HG03442 (cell line): ENCODE measurements at regions not wholly inside any gene's neighbourhood (a gene's known extent, or its start where the extent isn't known, plus 50 kb on each side); places are given as distances from the start of the nearest gene placed in this dataset.

Experiments used
- ATAC-seq: cut with Tn5 transposase; IDR thresholded peaks from one replicate; pipeline ENCODE4 v1.9.1; 2021; ENCODE audit warnings: mild to moderate bottlenecking, moderate library complexity; ENCODE audit not compliant: unreplicated experiment

DNA sequence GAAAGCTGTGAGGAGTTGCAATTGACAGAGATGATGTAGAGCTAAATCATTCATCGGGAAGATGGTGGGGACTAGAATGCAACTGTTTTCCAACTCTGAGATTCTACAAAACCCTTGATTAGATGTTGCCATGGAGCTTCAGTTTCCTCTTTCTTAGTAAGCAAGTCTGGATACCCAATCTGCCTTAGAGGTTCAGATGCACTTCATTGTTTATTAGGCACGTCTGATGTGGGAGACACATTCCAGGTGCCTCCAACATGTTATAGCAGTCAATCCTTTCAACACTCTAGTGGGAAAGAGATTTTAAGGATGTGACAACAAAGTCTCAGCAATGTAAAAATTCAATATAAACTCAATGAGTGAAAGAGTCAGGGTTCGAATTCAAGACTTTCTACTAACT, 291.3 kb upstream of the PHYHIPL start:
- no peak for ATAC-seq

GRCh38 chr10:58885686-58886345, 290.6 kb upstream of the PHYHIPL start:
- no peak for ATAC-seq

GRCh38 chr10:58886406-58886805, 290.0 kb upstream of the PHYHIPL start:
- ATAC-seq, result no peak

DNA sequence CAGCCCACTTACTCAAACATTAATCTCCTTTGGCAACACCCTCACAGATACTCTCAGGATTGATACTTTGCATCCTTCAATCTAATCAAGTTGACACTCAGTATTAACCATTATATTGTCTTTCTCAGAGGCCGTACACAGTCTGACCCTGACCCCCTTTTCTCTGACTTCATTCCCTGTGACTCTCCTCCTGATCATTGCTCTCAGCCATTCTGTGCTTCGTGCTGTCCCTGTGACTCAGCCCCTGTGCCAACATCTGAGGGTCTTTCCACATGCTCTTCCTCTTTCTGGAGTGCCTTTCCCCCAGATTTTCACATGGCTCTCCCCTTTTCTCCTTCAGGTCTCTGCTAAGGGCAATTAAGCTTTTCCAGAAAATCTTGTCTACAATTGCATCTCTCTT, 289.0 kb upstream of the PHYHIPL start:
- ATAC-seq, result no peak

GRCh38 chr10:58888957-58889356, 287.5 kb upstream of the PHYHIPL start:
- ATAC-seq, result no peak

DNA sequence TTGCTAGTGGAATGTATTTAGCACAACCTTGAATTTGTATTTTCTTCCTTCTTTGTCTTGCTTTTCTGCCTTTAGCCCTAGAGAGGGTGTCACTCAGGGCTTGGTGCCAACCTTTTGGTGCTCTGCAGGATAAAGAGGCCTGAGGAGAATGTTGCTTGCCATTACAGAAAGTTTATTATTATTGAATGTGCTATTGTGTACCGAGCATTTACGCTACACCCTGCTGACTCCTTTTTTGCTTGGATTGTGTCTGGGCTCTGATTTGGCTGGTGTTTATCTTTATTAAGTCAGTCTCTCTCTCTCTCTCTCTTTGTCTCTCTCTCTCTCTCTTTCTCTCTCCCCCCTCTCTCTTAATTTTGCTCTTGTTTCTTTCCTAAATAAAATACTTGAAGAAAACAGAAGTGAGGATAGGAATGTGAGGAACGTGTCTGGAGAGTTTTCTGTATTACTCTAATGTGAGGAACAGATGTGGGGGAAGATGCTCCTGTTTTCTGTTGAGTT, 284.4 kb upstream of the PHYHIPL start:
- no peak for ATAC-seq

GRCh38 chr10:58894929-58895328, 281.5 kb upstream of the PHYHIPL start:
- ATAC-seq, result no peak

- ATAC-seq, result no peak
Measured at GRCh38 chr10:58896229-58896628, 280.2 kb upstream of the PHYHIPL start.

- ATAC-seq, result no peak
Measured at GRCh38 chr10:58897236-58897635, 279.2 kb upstream of the PHYHIPL start.

- no peak for ATAC-seq
Measured at GRCh38 chr10:58897708-58898107, 278.7 kb upstream of the PHYHIPL start.

DNA sequence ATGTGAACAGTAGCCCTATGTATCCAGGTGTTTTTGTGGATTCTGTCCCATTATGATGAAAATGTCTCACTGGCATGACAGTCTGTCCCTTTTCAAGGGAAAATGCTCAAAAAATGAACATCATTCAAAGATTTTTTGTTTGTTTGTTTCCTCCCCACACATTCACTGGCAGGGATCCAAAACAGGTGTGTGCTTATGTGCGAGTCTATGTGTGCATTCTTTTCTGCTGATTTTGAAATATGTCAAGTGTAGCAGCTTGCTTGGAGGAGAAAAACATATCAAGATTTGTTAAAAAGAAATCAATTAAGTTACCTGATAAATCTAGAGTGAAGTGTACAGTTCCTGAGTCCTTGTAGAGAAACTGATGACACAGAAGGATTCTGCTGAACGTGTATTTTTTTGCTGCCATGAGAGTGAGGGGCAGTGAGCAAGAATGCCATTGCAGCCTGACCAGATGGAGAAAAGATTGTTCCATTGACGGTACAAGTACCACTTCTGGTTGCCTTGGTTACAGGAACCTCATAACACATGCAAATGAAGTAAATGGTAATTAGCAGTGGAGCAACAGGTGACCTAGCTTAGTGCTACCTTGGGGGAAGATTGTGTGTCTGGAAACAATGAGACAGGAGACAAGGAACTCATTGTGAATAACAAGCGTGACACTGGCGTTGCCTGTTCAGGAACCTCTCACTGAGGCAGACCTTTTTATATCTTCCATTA, 277.4 kb upstream of the PHYHIPL start:
- no peak for ATAC-seq

DNA sequence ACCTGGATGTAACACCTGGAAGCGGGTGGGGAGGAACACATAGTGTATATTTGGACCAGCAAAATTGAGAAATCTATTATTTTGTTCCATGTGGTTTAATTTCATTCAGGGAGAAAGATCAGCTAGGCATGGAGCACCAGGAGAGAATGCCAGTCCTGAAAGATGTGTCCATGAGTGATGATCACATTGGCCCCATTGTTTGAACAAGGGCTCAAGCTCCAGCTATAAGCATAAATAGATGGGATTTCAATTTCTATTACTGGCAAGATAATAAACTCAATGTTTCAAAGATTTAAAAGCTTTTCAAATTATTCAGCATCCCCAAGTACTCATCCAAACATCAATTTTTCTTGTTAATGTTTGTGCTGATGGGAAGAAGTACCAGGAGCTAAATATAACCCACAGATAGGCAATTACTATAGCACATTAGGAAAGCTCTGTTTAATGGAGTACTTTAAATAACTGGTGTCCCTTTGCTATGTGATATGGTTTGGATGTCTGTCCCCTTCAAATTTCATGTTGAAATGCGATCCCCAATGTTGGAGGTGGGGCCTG, 275.3 kb upstream of the PHYHIPL start:
- no peak for ATAC-seq

DNA sequence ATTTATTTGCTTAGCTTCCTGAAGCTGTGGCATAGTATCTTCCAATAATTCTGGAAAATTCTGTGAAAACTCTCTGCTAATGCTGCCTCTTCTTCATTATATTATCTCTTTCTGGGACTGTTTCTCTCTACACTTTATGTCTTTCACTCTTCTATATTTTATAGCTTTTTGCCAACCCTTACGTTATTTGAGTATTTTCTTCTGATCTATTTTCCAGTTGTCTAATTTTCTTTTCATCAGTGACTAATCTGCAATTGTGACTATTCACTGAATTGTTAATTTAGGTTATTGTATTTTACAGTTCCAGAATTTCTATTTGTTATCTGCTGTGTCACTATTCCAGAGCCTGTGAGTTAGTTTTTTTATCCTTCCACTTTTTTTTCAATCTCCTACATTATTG, 273.4 kb upstream of the PHYHIPL start:
- no peak for ATAC-seq

DNA sequence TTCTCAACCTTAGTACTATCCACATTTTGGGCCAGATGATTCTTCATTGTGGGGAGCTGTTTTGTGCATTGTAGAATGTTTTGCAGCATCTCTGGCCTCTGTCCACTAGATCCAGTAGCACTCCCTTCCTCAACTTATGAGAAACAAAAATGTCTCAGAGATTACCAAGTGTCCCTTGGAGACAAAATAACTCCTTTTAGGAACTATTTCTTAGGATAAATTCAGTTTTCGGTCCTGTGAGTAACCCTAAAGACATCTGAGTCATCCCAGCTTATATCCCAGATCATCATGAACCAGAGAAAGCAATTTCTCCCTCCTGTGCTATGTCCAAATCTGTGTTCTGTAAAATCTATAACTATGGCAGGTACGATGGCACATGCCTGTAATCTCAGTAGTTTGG, 266.6 kb upstream of the PHYHIPL start:
- no peak for ATAC-seq

GRCh38 chr10:58913717-58914116, 262.7 kb upstream of the PHYHIPL start:
- ATAC-seq, result no peak

- no peak for ATAC-seq
Measured at GRCh38 chr10:58918887-58919286, 257.6 kb upstream of the PHYHIPL start.

DNA sequence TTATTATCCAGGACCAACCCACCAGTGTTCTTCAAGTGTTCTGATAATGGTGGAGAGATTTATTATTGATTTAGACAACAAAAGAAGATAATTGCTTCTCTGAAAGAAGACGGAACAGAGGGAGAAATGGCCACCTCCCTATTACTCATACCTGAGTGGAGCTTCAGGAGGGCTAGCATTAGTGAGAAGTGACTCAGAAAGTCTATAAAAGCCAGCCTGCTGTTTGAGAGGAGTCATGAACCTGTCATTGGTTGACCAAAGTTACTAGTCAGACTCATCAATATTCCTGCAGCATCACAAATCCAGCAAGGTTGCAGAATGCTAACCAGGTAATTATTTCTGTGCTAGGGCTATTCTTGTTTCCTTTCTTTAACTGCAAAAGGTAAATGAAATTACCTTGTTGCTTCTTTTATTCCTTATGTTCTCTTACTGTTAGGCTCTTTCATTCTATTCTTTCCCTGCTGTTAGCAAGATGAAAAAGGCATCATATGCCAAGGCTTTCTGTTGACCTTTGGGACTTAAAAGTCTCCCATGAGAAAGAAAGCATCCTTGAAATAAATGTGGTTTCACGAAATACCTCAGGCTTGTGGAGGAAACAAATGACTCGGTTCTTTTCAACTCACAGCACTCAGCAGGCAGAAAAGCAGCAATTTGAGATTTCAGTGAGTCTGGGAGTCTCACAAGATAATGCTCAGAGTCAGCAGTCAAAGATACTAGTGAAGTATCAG, 256.4 kb upstream of the PHYHIPL start:
- no peak for ATAC-seq

- no peak for ATAC-seq
Measured at GRCh38 chr10:58920655-58921003, 255.8 kb upstream of the PHYHIPL start.

- ATAC-seq, result no peak
Measured at GRCh38 chr10:58921421-58921855, 255.0 kb upstream of the PHYHIPL start.

DNA sequence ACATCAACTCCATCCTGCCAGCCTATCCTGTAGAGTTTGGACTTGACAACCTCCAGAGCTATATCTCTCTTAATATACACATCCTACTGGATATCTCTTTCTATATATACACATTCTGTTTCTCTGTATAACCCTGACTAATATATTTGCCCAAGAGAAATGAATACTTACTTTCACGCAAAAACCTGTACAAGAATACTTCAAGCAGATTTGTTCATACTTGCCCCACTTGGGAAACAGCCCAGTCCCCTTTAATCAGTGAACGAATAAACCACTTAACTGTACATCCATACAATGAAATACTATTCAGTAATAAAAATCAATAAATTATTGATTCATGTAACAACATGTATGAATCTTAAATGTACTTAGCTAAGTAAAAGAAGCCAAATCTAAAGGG, 251.1 kb upstream of the PHYHIPL start:
- no peak for ATAC-seq

- ATAC-seq, result no peak
Measured at GRCh38 chr10:58930500-58930899, 245.9 kb upstream of the PHYHIPL start.

DNA sequence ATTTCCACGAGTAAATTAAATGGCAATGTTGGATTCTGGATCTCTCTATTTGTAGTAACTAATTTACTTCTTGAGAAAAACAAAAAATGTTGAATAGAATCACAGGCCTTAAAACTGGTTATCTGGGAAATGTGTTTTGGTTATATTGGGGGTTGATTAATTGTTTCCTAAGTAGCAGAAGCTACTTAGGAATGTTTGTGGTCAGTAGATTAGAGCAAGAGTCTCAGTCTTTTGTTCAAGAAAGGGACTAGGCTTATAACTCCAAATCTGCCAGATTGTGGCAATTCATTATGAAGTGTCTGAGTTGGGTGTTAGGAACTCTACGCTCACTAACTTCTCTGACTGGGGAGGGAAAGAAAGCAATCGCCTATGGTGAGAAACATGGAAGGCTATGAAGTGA, 244.3 kb upstream of the PHYHIPL start:
- ATAC-seq, result no peak
